ENCODE measurements at regions not wholly inside any gene's neighbourhood (a gene's known extent, or its start where the extent isn't known, plus 50 kb on each side); places are given as distances from the start of the nearest gene placed in this dataset.

GRCh38 chr6:14676064-14676463 is 558.5 kb downstream of the CD83 start:
- WGBS, 2 donors, result 68 to 74% methylated on average over 2 of the region's 2 CpGs
- H3K9me3 ChIP-seq, result no peaks in the 10 kb centered on the region
- TF ChIP-seq POLR2A (IDR thresholded peaks at IDR 0.05) (no peak), EP300 (IDR thresholded peaks at IDR 0.05) (no peak), POLR2AphosphoS5 (IDR thresholded peaks at IDR 0.05) (no peak)
- TF ChIP-seq, protein P1, sequence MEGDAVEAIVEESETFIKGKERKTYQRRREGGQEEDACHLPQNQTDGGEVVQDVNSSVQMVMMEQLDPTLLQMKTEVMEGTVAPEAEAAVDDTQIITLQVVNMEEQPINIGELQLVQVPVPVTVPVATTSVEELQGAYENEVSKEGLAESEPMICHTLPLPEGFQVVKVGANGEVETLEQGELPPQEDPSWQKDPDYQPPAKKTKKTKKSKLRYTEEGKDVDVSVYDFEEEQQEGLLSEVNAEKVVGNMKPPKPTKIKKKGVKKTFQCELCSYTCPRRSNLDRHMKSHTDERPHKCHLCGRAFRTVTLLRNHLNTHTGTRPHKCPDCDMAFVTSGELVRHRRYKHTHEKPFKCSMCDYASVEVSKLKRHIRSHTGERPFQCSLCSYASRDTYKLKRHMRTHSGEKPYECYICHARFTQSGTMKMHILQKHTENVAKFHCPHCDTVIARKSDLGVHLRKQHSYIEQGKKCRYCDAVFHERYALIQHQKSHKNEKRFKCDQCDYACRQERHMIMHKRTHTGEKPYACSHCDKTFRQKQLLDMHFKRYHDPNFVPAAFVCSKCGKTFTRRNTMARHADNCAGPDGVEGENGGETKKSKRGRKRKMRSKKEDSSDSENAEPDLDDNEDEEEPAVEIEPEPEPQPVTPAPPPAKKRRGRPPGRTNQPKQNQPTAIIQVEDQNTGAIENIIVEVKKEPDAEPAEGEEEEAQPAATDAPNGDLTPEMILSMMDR (IDR thresholded peaks at IDR 0.05), result no peak
- DNase-seq (no peak), ATAC-seq (ENCODE audit: low FRiP score in 2 of 2) (peak in 1 of 2 donors; percentile 68)
- no peaks in the 10 kb centered on the region for H3K4me1 ChIP-seq
- H3K27ac ChIP-seq, result no peak overlapping the region
- no peaks in the 10 kb centered on the region for H3K27me3 ChIP-seq
- H3K4me3 ChIP-seq, result no peak overlapping the region
- H3K36me3 ChIP-seq, result no peaks in the 10 kb centered on the region

GRCh38 chr6:14676977-14677781 is 559.6 kb downstream of the CD83 start:
- Histone ChIP-seq H3K9me3 (no peaks in the 10 kb centered on the region), H3K27me3 (no peaks in the 10 kb centered on the region), H3K4me3 (no peak overlapping the region), H3K27ac (no peak overlapping the region), H3K36me3 (no peaks in the 10 kb centered on the region), H3K4me1 (no peaks in the 10 kb centered on the region)
- WGBS, 2 donors, result 95 to 98% methylated on average over 19 of the region's 19 CpGs
- no peak for TF ChIP-seq POLR2AphosphoS5 (IDR thresholded peaks at IDR 0.05)
- TF ChIP-seq, protein P1 (IDR thresholded peaks at IDR 0.05), result no peak
- TF ChIP-seq POLR2A (IDR thresholded peaks at IDR 0.05), result no peak
- TF ChIP-seq EP300 (IDR thresholded peaks at IDR 0.05), result no peak
- DNase-seq (peak in 1 of 2 donors; percentile 39), ATAC-seq (ENCODE audit: low FRiP score in 2 of 2) (peak in 1 of 2 donors; percentile 61)

GRCh38 chr6:14681699-14682487 is 564.0 kb upstream of the JARID2 start:
- no peaks in the 10 kb centered on the region for H3K9me3 ChIP-seq
- ATAC-seq (ENCODE audit: low FRiP score in 2 of 2) (peak in 1 of 2 donors; percentile 49), DNase-seq (no peak)
- H3K27ac ChIP-seq, result no peak overlapping the region
- no peaks in the 10 kb centered on the region for H3K4me1 ChIP-seq
- 81 to 82% methylated on average over 11 of the region's 11 CpGs for WGBS, 2 donors
- no peak for TF ChIP-seq POLR2A (IDR thresholded peaks at IDR 0.05)
- no peak for TF ChIP-seq EP300 (IDR thresholded peaks at IDR 0.05)
- no peak for TF ChIP-seq POLR2AphosphoS5 (IDR thresholded peaks at IDR 0.05)
- TF ChIP-seq, protein P1 (IDR thresholded peaks at IDR 0.05), result no peak
- H3K27me3 ChIP-seq, result no peaks in the 10 kb centered on the region
- H3K36me3 ChIP-seq, result no peaks in the 10 kb centered on the region
- no peak overlapping the region for H3K4me3 ChIP-seq

DNA sequence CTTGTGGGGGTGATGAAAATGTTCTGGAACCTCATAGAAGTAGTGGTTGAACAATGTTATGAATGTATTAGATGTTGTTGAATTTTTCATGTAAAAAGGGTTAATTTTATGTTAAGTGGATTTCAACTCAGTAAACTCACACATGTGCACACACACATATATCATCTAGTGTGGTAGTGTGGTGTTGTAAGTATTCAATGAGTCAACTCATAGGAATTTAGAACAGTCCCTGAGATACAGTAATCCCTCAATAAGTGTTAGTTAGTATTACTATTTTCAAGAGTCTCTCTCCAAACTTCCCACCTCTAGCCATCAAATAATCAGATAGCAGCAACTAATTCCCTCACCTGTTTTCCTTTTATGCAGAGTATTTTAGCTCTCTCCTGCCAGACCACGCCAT is 563.1 kb upstream of the JARID2 start:
- Histone ChIP-seq H3K4me3 (no peak overlapping the region), H3K27ac (no peak overlapping the region), H3K27me3 (no peaks in the 10 kb centered on the region), H3K9me3 (no peaks in the 10 kb centered on the region), H3K36me3 (no peaks in the 10 kb centered on the region), H3K4me1 (no peaks in the 10 kb centered on the region)
- no peak for TF ChIP-seq POLR2AphosphoS5 (IDR thresholded peaks at IDR 0.05)
- no peak for TF ChIP-seq POLR2A (IDR thresholded peaks at IDR 0.05)
- no peak for TF ChIP-seq EP300 (IDR thresholded peaks at IDR 0.05)
- TF ChIP-seq, protein P1 (IDR thresholded peaks at IDR 0.05), result no peak
- WGBS, 2 donors, result 97 to 100% methylated on average over 1 of the region's 1 CpG
- no peak for ATAC-seq (ENCODE audit: low FRiP score in 2 of 2)
- DNase-seq, result no peak

All from upper lobe of left lung (tissue), 6 donors.